HG03565 (cell line): ENCODE measurements at regions not wholly inside any gene's neighbourhood (a gene's known extent, or its start where the extent isn't known, plus 50 kb on each side); places are given as distances from the start of the nearest gene placed in this dataset.

Source experiments
- ATAC-seq: cut with Tn5 transposase; IDR thresholded peaks from one replicate; pipeline ENCODE4 v1.9.1; 2021; ENCODE audit warnings: mild to moderate bottlenecking, moderate library complexity; ENCODE audit not compliant: unreplicated experiment

DNA sequence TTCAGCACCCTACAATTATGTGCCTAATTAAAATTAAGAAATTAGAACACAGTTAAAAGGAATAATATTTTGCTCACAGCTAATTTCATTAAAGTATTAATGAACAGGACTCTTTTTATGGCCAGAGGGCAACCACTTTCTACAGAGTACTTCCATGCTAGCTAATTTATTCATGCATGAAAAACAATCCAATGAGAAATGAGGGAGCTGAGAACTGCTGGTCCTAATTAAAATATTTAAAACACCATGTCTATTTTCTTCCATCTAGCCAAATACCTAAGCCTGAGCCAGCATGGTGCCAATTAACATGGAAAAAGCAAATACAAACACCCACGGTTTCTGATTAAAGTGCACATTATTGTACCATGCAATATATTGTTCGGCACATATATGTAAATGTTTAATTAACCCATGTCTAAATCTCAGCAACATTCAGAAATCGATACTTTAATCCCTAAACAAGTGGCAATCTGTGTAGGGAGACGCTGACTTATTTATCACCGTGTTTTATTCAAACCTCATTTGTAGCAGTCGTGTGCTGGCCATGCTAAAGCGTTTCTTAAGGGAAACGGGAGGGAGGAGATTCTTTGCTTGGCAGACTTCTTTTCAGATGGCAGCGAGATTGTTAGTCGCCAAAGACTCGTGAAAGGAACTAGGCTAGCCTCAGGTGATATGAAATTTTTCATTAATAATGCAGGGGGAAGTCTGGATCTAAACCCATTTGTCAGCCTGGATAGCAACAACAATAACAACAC, 193.5 kb downstream of the ANXA2 start:
- ATAC-seq, result no peak

DNA sequence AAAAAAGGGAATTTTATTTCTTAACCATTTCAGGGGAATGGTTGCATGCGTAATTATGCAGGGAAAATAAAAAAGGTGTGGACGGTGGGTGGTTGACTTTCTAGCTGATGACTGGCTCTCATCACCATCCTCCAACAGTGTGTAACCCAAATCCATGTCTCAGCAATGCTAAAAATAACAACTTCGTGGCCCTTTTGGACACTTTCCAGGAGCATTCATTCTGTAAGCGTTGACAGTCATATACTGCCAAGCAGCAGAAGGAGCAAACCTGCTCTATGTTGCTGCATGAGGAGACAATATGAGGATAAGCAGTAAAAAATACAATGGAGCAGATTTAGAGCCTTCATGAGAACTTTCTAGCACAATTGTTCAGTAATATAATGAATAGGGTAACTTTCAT, 189.1 kb downstream of the ANXA2 start:
- ATAC-seq, result no peak

DNA sequence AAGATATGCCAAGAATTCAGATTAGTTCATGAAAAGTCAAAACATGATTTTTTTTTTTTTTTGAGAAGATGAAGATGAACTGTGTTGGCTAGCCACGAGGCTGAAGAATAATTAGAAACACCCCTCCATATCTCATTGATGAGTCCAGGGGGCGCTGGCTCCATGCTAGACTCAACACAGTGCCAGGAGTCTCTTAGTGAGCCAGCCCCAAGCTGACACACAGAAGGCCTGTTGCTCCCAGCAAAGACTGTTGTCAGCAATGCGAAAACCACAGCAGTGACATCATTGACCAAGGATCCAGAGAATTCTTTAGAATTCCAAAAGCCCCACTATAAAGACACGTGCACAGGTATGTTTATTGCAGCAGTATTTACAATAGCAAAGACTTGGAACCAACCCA, 185.2 kb downstream of the ANXA2 start:
- no peak for ATAC-seq

DNA sequence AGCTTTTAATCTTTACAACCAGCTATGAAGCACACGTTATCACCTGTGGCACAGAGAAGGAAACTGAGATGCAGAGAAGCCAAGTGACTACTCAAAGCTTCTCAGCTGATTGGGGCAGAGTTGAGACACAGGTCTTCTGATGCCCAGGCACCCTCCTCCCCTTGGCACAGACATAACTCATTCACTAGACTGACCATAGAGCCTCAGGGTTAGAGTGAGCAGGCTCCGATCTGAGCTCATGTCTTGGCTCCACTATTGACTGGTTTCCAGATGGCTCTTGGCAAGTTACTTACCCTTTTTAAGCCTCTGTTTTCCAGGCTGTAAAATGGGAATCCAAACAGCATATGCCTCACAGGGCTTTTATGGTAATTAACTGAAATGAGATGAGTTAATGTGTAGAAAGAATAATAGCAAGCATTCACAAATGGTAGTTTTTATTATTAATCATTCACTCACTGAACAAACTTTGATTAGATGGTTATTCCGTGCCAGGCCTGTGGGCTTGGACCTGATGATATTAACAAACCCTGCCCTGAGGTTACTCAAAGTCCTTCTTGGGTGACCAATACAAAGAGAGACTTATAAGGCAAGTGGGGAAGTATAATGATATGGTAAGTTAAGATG, 184.3 kb downstream of the ANXA2 start:
- no peak for ATAC-seq

DNA sequence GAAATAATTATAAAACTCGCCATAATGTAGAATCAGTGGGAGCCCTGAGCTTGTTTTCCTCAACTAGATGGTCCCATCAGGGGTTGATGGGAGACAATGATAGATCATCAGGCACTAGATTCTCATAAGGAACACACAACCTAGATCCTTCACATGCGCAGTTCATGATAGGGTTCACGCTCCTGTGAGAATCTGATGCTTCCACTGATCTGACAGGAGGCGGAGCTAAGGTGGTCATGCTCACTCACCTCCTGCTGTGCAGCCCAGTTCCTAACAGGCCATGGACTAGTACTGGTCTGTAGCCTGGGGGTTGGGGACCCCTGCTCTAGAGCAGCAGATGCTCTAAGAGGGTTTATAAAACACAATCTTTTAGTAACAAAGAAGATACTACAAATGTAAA, 183.6 kb downstream of the ANXA2 start:
- no peak for ATAC-seq

DNA sequence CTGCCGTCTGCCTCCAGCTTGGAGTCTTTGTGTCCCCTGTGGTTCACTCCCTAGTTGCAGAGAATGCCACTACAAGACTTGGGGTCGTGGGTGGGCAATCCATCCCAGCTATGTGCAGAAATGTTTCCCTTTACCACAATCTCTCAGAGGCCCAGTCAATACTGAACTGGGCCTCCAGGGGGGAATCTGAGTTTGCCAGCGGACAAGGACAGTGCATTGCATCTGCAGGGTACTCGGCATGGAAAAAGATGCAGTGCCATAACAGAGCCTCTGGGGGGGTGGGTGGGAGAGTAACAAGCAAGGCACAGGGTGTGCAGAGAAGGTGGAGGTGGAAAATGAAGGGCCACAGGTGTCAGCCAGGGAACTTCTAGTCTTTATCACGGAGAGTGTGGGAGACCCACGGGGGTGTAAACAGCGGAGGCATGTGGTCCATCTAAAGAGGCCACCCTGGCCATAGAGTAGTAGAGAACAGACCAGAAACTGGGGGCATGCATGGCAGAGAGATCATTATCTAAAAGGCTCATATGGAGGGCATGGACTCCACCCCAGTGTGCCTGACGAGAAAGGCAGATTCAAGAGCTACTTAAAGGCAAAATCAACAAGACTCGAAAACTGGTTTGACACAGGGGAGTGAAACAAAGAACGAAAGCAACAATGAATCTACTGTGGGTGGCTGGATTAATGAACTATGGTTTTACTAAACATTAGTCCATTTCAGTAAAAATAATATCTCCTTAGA, 182.4 kb downstream of the ANXA2 start:
- ATAC-seq, result no peak

DNA sequence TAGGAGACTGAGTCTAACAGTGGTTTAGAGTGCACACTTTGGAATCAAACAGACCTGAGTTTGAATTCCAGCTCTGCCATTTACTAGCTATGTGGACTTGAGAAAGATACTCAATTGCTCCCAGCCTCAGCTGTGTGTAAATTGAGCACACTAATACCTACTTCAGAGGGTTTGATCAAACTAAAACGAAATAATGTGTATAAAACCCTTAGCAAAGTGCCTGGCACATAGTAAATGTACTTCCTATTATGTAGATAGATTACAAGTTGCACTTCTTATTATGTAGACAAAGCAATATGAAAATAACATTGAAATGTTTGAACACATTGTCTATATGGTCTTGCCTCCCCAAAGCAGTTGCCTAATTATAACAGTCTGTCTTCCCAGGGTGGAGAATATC, 180.6 kb downstream of the ANXA2 start:
- ATAC-seq, result no peak

DNA sequence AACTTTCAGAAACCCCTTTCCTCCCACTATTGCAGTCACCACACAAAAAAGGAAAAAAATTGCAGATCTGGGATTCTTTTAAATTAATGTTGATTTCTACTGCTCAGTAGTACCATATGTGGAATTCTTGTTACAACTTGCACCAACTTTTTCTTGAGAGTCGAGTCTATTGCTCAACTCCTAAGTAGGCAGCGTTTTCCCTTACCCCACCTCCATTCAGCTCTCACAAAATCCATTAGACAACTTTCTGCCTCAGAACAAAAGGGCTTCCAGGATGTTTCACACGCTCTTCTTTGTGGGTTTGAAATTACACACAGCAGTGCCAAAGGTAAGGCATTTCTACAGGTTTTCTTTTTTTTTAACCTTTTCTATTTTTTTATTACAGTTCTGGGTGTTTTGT, 179.5 kb downstream of the ANXA2 start:
- ATAC-seq, result no peak

DNA sequence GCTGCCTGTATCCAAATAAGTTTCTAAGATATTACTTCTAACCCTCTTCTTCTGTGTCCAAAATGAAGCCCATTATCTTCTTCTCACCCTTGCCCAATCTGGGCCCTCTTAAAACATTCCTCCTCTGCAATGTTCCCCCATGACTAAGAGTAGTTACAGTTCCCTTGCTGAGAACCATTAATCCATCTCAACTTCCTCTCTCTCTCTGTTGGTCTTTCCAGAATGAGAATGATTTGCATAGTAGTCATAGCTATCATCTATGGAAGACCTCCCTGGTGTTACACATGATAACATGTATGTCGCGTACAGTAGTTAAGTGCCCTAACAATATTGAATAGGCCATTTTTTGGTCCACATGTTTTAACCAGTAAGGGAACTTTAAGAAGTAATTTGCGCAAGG, 177.9 kb downstream of the ANXA2 start:
- ATAC-seq, result no peak

DNA sequence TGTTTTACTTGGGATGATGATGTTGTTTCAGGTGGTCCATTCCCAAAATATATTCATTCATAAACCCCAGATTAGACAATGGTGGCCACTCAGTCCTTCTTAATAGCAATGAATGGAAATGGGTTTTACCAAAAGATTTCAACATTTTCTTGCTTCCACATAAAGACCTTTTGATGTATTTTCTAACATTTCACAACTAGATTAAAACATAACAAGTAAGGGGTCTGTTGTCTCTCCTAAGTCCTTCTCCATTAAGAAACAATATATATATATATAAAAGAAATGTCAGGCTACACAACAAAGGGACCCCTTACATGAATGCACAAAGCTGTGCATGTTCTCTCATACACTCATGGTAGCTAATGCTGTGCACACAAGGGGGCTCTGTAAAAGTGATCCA, 176.4 kb downstream of the ANXA2 start:
- no peak for ATAC-seq

DNA sequence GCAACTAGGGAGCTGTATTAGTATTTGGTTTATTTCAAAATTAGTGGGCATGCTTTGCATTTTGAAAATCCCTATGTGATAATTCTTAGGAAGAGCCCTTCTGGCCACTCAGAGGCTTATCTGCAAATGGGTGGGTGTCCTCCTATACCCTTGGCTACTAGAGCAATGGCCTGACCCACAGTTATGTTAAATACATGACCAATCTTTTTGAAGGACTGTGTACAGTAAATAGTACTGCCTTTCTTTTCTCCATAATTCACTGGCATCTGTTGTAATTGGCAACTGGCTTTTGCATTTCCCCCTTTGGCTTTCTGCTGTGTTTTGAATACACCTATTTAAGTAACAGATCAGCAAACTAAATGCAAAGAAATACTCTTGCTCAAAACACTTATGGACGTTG, 175.4 kb downstream of the ANXA2 start:
- no peak for ATAC-seq

DNA sequence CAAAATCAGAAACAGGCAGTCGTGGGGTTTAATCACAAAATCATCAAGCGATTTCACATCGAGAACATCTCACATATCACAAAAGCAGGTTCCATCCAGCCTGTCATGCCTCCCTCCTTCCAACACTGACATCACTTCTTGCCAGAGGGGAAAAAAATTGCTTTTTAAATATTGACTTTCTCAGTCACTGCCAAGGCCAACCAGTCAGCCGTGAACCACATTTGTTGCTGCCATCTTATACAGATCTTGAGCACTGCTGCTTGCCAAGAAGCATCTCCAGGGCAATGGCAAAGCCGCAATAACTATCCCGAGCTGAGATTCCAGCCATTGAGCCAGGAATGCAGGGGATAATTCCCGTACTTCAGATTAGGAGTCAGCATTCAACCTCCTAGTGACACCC, 174.6 kb downstream of the ANXA2 start:
- no peak for ATAC-seq

DNA sequence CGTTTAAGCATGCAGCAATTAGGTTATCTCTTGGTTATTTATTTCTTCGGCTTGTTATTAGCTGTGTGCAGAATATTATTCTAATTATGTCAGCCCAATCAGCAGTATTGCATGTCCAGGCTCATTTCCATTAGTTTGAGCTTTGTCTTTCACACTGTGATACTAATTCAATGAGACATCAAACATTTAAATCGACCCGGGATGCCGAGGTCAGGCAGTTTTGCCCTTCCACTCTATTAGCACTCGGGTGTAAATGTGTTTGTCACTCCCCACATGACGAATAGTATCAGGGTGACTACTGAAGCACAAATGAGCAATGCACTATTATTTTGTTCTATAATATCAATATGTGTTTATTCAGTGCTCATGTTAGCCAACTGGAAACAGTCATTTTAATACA, 170.9 kb downstream of the ANXA2 start:
- no peak for ATAC-seq

DNA sequence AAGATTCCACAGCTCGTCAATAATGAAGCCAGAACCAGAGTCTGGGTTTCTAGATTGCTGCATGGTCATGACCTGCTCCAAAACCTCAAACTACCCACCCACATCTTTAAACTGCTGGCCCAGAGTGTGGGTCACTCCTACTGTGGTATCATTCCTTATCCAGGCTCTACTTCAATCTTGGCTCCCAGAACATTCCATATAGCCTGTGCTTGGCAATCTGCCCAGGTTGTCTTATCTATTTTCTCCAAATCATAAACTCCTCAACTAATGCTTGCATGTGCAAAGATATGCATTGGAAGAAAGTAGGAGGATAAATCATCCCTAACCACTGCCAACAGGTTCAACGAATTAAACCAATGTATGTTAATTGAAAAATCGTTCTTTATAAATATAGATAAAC, 169.7 kb downstream of the ANXA2 start:
- no peak for ATAC-seq

DNA sequence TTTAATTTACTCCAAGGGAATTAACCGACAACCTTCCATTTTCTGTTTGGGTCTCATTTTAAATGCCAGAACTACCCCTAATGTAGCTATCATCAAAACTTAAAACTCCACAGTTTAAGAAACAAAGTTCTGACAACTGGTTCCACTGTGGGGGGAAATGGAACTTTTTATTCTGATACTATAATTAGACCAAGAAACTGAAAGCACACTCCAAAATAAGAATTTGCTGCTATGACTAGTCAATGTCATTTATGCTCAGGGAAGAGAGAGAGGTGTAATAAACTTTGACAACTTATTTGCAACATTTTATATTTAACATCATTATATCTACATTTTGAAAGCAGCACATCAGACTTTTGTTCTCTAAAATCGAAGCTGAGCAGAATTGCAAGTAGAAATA, 169.2 kb downstream of the ANXA2 start:
- ATAC-seq, result no peak

DNA sequence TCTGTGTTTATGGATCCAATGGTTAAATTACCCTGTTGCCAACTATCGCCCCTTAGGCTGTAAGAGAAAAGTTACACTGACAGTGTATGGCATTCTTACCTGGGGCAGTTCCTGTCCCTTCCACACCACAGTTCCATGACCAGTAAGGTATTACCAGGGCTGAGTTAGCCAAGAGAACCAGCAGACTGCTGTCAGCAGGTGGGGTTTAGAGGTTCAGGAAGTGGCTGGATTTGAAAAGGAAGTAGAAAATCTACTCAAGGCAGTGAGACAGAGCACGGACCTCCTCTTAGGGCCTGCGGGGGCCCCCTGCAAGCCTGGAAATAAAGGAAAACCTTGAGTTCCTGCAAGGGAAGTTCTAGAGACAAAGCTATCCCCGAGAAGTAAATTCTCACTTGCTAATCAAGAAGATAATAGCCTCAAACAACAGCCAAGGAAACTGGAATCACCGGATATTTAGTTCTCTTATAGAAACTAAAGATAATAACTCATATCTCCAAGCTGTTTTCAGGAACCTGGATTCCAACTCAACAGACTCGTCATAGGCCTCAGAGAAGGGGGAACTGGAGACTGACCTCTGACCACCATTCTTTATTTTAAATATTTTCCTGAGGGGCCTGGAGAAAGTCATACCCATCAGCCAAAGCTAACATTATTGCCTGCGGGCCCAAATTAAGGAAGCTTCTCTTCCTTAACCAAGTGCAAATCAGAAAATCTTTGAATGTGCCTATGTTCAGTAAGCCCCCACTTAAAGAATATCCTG, 161.7 kb downstream of the ANXA2 start:
- no peak for ATAC-seq

DNA sequence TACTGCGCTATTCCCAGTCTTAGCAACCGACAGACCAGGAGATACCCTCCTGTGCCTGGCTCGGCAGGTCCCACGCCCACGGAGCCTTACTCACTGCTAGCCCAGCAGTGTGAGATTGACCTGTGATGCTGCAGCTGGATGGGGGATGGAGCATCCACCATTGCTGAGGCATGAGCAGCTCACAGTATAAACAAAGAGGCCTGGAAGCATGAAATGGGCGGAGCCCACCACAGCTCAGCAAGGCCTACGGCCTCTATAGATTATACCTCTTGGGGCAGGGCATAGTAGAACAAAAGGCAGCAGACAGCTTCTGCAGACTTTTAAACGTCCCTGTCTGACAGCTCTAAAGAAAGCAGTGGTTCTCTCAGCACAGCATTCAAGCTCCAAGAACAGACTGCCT, 160.3 kb downstream of the ANXA2 start:
- no peak for ATAC-seq

DNA sequence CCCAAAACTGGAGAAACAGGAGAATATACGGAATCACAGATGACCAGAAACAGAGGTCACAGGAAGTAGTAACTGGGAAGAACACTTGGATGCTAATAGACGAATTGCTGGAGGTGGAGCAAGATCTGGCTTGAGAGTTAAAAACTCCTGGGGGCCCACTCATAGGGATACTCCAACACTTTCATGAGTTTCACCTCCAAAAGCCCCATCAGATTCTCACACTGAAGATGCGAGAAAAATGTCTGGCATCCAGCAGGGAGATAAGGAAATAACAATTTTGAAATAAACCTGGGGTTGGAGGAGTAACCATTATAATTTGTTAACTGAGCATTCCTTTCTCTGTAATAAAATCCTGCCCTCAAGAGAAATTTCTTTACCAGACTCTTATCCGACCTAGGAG, 154.0 kb downstream of the ANXA2 start:
- no peak for ATAC-seq

DNA sequence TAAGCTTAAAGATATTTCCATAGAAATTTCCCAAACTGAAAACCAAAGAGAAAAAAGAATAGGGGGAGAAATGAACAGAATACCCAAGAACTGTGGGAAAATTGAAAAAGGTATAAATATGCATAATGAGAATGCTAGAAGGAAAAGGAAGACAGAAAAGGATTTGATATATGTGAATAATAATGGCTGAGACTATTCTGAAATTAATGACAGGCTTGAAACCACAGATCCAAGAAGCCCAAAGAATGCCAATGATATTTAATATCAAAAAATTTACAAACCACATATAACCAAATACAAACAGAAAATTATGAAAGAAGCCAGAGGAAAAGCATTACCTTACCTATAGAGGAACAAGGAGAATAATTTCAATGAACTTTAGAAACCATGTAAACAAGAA, 153.0 kb downstream of the ANXA2 start:
- ATAC-seq, result no peak

DNA sequence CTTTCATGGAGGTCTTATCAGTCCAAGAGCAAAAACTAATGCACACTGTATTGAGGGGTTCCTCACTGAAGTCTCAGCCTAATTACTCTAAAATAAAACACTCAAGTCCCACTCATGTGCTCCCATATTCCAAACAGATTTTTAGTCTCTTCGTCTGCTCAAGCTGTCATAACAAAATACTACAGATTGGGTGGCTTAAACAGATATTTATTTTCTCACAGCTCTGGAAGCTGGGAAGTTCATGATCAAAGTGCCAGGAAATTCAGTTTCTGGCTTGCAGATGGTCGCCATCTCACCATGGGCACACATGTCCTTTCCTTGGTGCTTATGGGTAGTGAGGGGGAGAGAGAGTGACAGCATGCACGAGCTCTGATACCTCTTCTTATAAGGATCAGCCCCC, 147.5 kb downstream of the ANXA2 start:
- ATAC-seq, result no peak

DNA sequence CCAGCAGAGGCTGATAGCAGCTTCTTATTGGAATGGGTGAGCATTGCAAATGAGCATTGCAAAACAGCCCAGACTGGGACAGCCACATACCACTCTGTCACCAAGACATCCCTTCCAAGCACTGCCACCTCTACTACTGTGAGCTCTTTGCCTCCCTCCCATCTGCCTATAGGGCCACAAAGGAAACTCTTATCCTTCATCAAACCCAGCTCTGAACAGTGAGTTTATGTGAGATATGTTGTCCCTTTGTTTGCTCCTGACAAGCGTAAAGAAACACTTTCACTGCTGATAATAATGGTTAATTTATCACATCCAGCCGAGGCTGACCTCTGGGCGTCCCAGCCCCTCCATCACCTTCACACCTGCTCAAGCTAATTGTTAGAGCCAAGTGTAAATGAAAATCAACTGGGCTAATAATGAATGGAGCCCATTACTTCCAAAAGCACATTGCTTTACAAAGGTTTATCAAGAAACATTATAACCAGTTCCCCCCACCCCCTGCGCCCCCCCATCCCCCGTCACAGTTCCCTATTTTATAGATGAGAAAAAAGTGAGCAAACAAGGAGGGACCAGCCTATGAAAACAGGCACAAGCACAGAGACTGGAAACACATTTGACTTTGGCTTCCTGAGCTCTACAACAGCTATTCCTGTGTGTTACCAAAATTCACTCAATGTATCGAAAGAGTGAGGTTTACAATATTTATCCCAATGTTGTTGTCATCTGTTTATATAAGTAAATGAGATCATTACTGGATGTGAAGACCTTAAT, 146.3 kb downstream of the ANXA2 start:
- ATAC-seq, result no peak
